OCI-LY1 (cell line): ENCODE measurements at regions not wholly inside any gene's neighbourhood (a gene's known extent, or its start where the extent isn't known, plus 50 kb on each side); places are given as distances from the start of the nearest gene placed in this dataset.

Source experiments
- H2AFZ ChIP-seq: fragments of 200-600 bp; sonication (generic), shearing (Covaris generic); 2 replicates; pipeline ENCODE4 v1.6.0; 2014; ENCODE audit warnings: antibody characterized with exemption, mild to moderate bottlenecking, low read length
- H3F3A ChIP-seq: fragments of 200-600 bp; sonication (generic), shearing (Covaris generic); 2 replicates; pipeline ENCODE4 v1.6.0; 2014; ENCODE audit warnings: mild to moderate bottlenecking, antibody characterized with exemption, low read length, moderate library complexity; ENCODE audit not compliant: insufficient read depth
- H3K27ac ChIP-seq: fragments of 200-600 bp; sonication (generic); 2 replicates; pipeline ENCODE4 v1.5.1; 2014; ENCODE audit warnings: low read length, mixed run types, mild to moderate bottlenecking, low read depth; ENCODE audit not compliant: poor library complexity, severe bottlenecking
- H3K27me3 ChIP-seq: fragments of 200-600 bp; sonication (generic); 2 replicates; pipeline ENCODE4 v1.6.0; 2014; ENCODE audit warnings: antibody characterized with exemption, mild to moderate bottlenecking, low read length, moderate library complexity; ENCODE audit not compliant: insufficient read depth
- H3K36me3 ChIP-seq: fragments of 200-600 bp; sonication (generic); 2 replicates; pipeline ENCODE4 v1.6.1; 2014; ENCODE audit warnings: mild to moderate bottlenecking, antibody characterized with exemption, low read length, moderate library complexity, mixed read lengths; ENCODE audit not compliant: insufficient read depth
- H3K4me1 ChIP-seq: fragments of 200-600 bp; sonication (generic); 2 replicates; pipeline ENCODE4 v1.5.1; 2014; ENCODE audit warnings: mild to moderate bottlenecking, low read length, moderate library complexity; ENCODE audit not compliant: insufficient read depth, severe bottlenecking
- H3K4me2 ChIP-seq: fragments of 200-600 bp; sonication (generic), shearing (Covaris generic); 2 replicates; pipeline ENCODE4 v1.6.1; 2014; ENCODE audit warnings: low read length
- H3K4me3 ChIP-seq: fragments of 200-600 bp; sonication (generic); 2 replicates; pipeline ENCODE4 v1.5.1; 2014; ENCODE audit warnings: low read length, low read depth, mild to moderate bottlenecking, mixed read lengths; ENCODE audit not compliant: poor library complexity, severe bottlenecking
- H3K79me2 ChIP-seq: fragments of 200-600 bp; shearing (Covaris generic); 2 replicates; pipeline ENCODE4 v1.6.1; 2016; ENCODE audit warnings: mixed run types, low read length, mixed read lengths; ENCODE audit not compliant: insufficient read depth
- H3K9ac ChIP-seq: fragments of 200-600 bp; sonication (generic), shearing (Covaris generic); 2 replicates; pipeline ENCODE4 v1.6.1; 2014; ENCODE audit warnings: mild to moderate bottlenecking, low read length, mixed read lengths
- H3K9me2 ChIP-seq: fragments of 200-600 bp; sonication (generic), shearing (Covaris generic); 2 replicates; pipeline ENCODE4 v1.6.1; 2014; ENCODE audit warnings: low read depth, mild to moderate bottlenecking, low read length, mixed read lengths
- H3K9me3 ChIP-seq: fragments of 200-600 bp; shearing (Covaris generic); 2 replicates; pipeline ENCODE4 v1.6.1; 2014; ENCODE audit warnings: low read length, mixed read lengths
- H4K20me1 ChIP-seq: fragments of 200-600 bp; sonication (generic), shearing (Covaris generic); 2 replicates; pipeline ENCODE4 v1.6.0; 2016; ENCODE audit warnings: mild to moderate bottlenecking, low read length; ENCODE audit not compliant: insufficient read depth
- EZH2 ChIP-seq: fragments of 200-600 bp; sonication (generic), shearing (Covaris generic); IDR thresholded peaks from 2 replicates; pipeline ENCODE4 v1.8.0; 2017; ENCODE audit warnings: borderline replicate concordance, mixed run types, mild to moderate bottlenecking, antibody characterized with exemption, low read length, moderate library complexity, mixed read lengths
- TF ChIP-seq, protein P1 (sequence below): fragments of 200-600 bp; sonication (generic), shearing (Covaris generic); IDR thresholded peaks from 2 replicates; pipeline ENCODE4 v1.5.1; 2017; ENCODE audit warnings: mild to moderate bottlenecking, antibody characterized with exemption, low read length, moderate library complexity, mixed read lengths

DNA sequence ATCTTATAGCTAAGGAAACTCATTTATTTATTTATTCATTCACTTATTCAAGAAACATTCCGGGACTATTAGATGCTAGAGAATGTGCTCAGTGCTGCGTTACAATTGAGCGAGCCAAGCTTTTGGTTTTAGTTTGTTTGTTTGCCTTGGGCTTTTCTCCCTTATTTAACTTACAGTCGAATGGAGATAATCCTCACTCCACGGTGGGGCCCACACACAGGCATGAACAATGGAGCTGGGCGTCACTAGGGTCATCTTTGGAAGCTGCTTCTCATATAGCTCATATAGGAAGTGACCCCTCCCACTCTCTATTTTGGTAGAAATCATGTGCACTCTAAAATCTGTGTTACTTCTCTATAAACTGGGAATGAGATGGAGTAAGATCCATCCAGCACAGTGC, 210.0 kb downstream of the TMEM114 start:
- Histone ChIP-seq H3F3A (no peaks in the 10 kb centered on the region), H3K9ac (no peak overlapping the region), H3K27ac (no peak overlapping the region), H3K4me1 (no peaks in the 10 kb centered on the region), H3K9me2 (no peaks in the 10 kb centered on the region), H3K4me2 (no peak overlapping the region), H3K36me3 (no peaks in the 10 kb centered on the region), H3K79me2 (no peaks in the 10 kb centered on the region), H4K20me1 (no peaks in the 10 kb centered on the region), H3K27me3 (no peaks in the 10 kb centered on the region), H2AFZ (no peak overlapping the region), H3K9me3 (no peaks in the 10 kb centered on the region), H3K4me3 (no peak overlapping the region)
- no peak for TF ChIP-seq EZH2
- TF ChIP-seq, protein P1, sequence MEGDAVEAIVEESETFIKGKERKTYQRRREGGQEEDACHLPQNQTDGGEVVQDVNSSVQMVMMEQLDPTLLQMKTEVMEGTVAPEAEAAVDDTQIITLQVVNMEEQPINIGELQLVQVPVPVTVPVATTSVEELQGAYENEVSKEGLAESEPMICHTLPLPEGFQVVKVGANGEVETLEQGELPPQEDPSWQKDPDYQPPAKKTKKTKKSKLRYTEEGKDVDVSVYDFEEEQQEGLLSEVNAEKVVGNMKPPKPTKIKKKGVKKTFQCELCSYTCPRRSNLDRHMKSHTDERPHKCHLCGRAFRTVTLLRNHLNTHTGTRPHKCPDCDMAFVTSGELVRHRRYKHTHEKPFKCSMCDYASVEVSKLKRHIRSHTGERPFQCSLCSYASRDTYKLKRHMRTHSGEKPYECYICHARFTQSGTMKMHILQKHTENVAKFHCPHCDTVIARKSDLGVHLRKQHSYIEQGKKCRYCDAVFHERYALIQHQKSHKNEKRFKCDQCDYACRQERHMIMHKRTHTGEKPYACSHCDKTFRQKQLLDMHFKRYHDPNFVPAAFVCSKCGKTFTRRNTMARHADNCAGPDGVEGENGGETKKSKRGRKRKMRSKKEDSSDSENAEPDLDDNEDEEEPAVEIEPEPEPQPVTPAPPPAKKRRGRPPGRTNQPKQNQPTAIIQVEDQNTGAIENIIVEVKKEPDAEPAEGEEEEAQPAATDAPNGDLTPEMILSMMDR = no peak

DNA sequence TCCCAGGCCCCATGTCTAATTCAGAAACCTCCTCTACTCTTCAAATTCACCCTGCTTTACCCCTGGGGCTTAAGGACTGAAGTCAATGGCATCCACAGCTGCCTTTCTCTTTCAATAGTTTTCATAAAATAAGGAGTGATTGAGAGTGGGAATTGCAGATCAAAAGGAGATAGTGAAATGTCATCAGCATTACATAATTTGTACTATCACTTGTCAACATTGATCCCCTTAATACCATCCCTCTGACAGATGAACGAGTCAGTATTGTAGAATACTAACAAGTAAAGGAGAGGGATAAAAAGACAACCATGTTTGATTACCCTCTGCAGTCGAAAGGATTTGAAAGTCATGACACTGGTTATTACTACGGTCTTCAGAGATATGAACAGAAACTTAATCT, 212.4 kb downstream of the TMEM114 start:
- Histone ChIP-seq H3K27me3 (no peaks in the 10 kb centered on the region), H4K20me1 (no peaks in the 10 kb centered on the region), H3K79me2 (no peaks in the 10 kb centered on the region), H3K9ac (no peak overlapping the region), H3K4me3 (no peak overlapping the region), H3K9me3 (no peaks in the 10 kb centered on the region), H3K36me3 (no peaks in the 10 kb centered on the region), H3F3A (no peaks in the 10 kb centered on the region), H3K27ac (no peak overlapping the region), H3K4me2 (no peak overlapping the region), H3K9me2 (no peaks in the 10 kb centered on the region), H2AFZ (no peak overlapping the region), H3K4me1 (no peaks in the 10 kb centered on the region)
- TF ChIP-seq, protein P1 = no peak

DNA sequence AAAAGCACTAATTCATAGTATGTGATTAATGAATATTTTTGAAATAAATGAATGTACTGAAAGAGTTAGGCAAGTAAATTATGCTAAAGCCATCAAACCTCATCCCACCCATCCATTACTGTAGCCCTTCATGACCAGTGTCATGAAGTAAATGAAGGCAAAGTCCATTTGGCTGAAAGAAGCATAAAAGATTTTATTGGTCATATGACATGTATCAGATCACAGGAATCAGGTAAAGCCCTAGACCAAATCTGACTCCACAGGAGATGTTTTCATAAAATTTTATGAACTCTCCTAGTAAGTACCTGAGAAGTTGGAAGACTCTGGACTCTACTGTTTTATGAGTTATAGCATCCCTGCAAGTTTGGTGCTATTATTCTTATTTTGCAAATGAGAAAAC, 213.5 kb downstream of the TMEM114 start:
- H3K9me2 ChIP-seq = no peaks in the 10 kb centered on the region
- H3K9ac ChIP-seq = no peak overlapping the region
- TF ChIP-seq EZH2 = no peak
- TF ChIP-seq, protein P1 = no peak
- no peaks in the 10 kb centered on the region for H3K36me3 ChIP-seq
- H3K79me2 ChIP-seq = no peaks in the 10 kb centered on the region
- H3K4me1 ChIP-seq = no peaks in the 10 kb centered on the region
- H3K4me3 ChIP-seq = no peak overlapping the region
- no peak overlapping the region for H2AFZ ChIP-seq
- no peaks in the 10 kb centered on the region for H3K27me3 ChIP-seq
- H3F3A ChIP-seq = no peaks in the 10 kb centered on the region
- no peak overlapping the region for H3K4me2 ChIP-seq
- H3K9me3 ChIP-seq = no peaks in the 10 kb centered on the region
- H4K20me1 ChIP-seq = no peaks in the 10 kb centered on the region
- H3K27ac ChIP-seq = no peak overlapping the region
